PC-9 (cell line): ENCODE measurements at regions not wholly inside any gene's neighbourhood (a gene's known extent, or its start where the extent isn't known, plus 50 kb on each side); places are given as distances from the start of the nearest gene placed in this dataset.

ENCODE experiments used
- CTCF ChIP-seq: fragments of 200-600 bp; sonication (generic); conservative IDR thresholded peaks from 2 replicates; pipeline ENCODE4 v1.6.1; 2017; ENCODE audit warnings: mixed run types, antibody characterized with exemption, mild to moderate bottlenecking, moderate library complexity
- EZH2 ChIP-seq: fragments of 200-600 bp; sonication (generic); IDR thresholded peaks from 2 replicates; pipeline ENCODE4 v1.8.0; 2017; ENCODE audit warnings: antibody characterized with exemption, low read depth

- TF ChIP-seq CTCF = no peak
- TF ChIP-seq EZH2 = no peak
These were observed 113.9 kb downstream of the C5orf15 start for GRCh38 chr5:133854554-133854953.
